ENCODE measurements at regions not wholly inside any gene's neighbourhood (a gene's known extent, or its start where the extent isn't known, plus 50 kb on each side); places are given as distances from the start of the nearest gene placed in this dataset.
"Not testable (repeated sequence)": the region's sequence is repeated elsewhere in the genome, so short reads cannot be mapped to it uniquely, and the experiment has no call there.

- peaks cover 34% of the 10 kb centered on the region for H3K4me1 Mint-ChIP-seq (ENCODE audit: low read depth)
- DNase-seq, result no peak
- no peaks in the 10 kb centered on the region for H3K36me3 Mint-ChIP-seq (ENCODE audit: insufficient read depth in 2 of 2)
- no peak overlapping the region for H3K4me3 Mint-ChIP-seq
- no peak overlapping the region for H3K27ac Mint-ChIP-seq
- peaks cover 3 to 5% of the 10 kb centered on the region in 2 donors for H3K9me3 Mint-ChIP-seq
- H3K27me3 Mint-ChIP-seq (ENCODE audit: low read depth), result no peaks in the 10 kb centered on the region
- ATAC-seq (replicated peaks in 1 of 2), result peak in 1 of 2 donors; percentile 17
Measured at GRCh38 chr3:101962055-101962454, 112.7 kb downstream of the NFKBIZ start.

DNA sequence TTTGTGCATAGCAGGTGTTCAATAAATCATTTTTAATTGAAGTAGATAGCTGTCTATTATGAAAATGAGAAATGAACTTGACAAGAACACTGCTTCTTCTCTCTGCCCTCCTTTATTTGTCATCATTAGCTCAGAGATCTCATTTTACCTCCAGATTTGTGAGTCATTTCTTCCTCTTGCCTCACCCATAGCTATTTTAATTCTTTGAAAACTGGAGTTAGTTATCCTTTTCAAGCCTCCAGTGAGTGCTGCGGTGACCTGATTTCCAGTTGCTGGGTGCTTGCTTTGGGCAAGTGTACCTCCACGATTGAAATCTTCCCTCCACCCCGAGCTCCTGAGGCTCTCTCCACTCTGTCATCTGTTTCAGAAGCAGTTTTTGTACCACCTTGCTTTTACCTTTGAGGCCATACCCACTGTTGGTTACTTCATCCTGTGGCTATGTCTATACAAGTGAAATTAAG lies 114.6 kb downstream of the NFKBIZ start:
- peak; percentile 17 to 25 for DNase-seq
- peaks cover 4 to 6% of the 10 kb centered on the region in 2 donors for H3K36me3 Mint-ChIP-seq (ENCODE audit: insufficient read depth in 2 of 2)

GRCh38 chr3:101964861-101965260 lies 115.5 kb downstream of the NFKBIZ start:
- Mint-ChIP-seq H3K9me3 (peaks cover 9% of the 10 kb centered on the region in 2 donors), H3K4me3 (no peak overlapping the region), H3K27me3 (ENCODE audit: low read depth) (no peaks in the 10 kb centered on the region), H3K27ac (no peak overlapping the region), H3K4me1 (ENCODE audit: low read depth) (peaks cover 34% of the 10 kb centered on the region), H3K36me3 (ENCODE audit: insufficient read depth in 2 of 2) (peaks cover 6 to 7% of the 10 kb centered on the region in 2 donors)
- DNase-seq (no peak), ATAC-seq (replicated peaks in 1 of 2) (no peak)

More for the DNA sequence above, 114.6 kb downstream of the NFKBIZ start:
- Mint-ChIP-seq H3K27me3 (ENCODE audit: low read depth) (no peaks in the 10 kb centered on the region), H3K27ac (peak overlapping the region; percentile 15), H3K9me3 (peaks cover 7 to 9% of the 10 kb centered on the region in 2 donors), H3K4me1 (ENCODE audit: low read depth) (peaks cover 34% of the 10 kb centered on the region), H3K4me3 (peak overlapping the region; percentile 2 to 42)
- peak; percentile 80 to 81 for ATAC-seq (replicated peaks in 1 of 2)

- Mint-ChIP-seq H3K9me3 (peaks cover 7 to 10% of the 10 kb centered on the region in 2 donors), H3K27ac (no peak overlapping the region), H3K4me1 (ENCODE audit: low read depth) (peaks cover 34% of the 10 kb centered on the region)
Measured at GRCh38 chr3:101966226-101966625, 116.9 kb downstream of the NFKBIZ start.

DNA sequence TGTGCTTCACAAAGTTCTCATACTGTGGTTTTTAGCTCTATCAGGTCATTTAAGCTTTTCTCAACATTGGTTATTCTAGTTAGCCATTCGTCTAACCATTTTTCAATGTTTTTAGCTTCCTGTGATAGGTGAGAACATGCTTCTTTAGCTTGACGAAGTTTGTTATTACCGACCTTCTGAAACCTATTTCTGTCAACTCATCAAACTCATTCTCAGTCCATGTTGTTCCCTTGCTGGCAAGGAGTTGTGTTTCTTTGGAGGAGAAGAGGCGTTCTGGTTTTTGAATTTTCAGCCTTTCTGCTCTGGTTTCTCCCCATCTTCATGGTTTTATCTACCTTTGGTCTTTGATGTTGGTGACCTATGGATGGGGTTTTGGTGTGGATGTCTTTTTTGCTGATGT lies 120.9 kb downstream of the NFKBIZ start:
- H3K4me1 Mint-ChIP-seq (ENCODE audit: low read depth), result no peaks in the 10 kb centered on the region
- DNase-seq (no peak), ATAC-seq (replicated peaks in 1 of 2) (no peak)
- H3K9me3 Mint-ChIP-seq, result peaks cover 4 to 10% of the 10 kb centered on the region in 2 donors
- H3K27me3 Mint-ChIP-seq (ENCODE audit: low read depth), result no peaks in the 10 kb centered on the region
- H3K4me3 Mint-ChIP-seq, result no peak overlapping the region
- peaks cover 8 to 10% of the 10 kb centered on the region in 2 donors for H3K36me3 Mint-ChIP-seq (ENCODE audit: insufficient read depth in 2 of 2)
- H3K27ac Mint-ChIP-seq, result no peak overlapping the region

More at GRCh38 chr3:101966226-101966625, 116.9 kb downstream of the NFKBIZ start:
- ATAC-seq (replicated peaks in 1 of 2) (no peak), DNase-seq (no peak)
- Mint-ChIP-seq H3K4me3 (no peak overlapping the region), H3K27me3 (ENCODE audit: low read depth) (no peaks in the 10 kb centered on the region), H3K36me3 (ENCODE audit: insufficient read depth in 2 of 2) (peaks cover 6 to 10% of the 10 kb centered on the region in 2 donors)

DNA sequence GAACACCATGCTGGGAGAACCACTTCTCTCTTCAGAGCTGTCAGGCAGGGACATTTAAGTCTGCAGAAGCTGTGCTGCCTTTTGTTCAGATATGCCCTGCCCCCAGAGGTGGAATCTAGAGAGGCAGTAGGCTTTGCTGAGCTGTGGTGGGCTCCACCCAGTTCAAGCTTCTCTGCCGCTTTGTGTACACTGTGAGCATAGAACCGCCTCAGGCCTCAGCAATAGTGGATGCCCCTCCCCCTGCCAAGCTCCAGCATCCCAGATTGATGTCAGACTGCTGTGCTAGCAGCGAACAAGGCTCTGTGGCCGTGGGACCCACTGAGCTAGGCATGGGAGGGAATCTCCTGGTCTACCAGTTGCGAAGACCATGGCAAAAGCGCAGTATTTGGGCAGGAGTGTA lies 121.6 kb downstream of the NFKBIZ start:
- Mint-ChIP-seq H3K36me3 (ENCODE audit: insufficient read depth in 2 of 2) (peaks cover 8 to 10% of the 10 kb centered on the region in 2 donors), H3K4me1 (ENCODE audit: low read depth) (no peaks in the 10 kb centered on the region), H3K4me3 (no peak overlapping the region), H3K9me3 (peaks cover 4 to 10% of the 10 kb centered on the region in 2 donors), H3K27me3 (ENCODE audit: low read depth) (no peaks in the 10 kb centered on the region), H3K27ac (no peak overlapping the region)
- DNase-seq (no peak), ATAC-seq (replicated peaks in 1 of 2) (no peak)

GRCh38 chr3:101972430-101973162 lies 123.3 kb downstream of the NFKBIZ start:
- Mint-ChIP-seq H3K36me3 (ENCODE audit: insufficient read depth in 2 of 2) (peaks cover 5 to 10% of the 10 kb centered on the region in 2 donors), H3K9me3 (peaks cover 2 to 8% of the 10 kb centered on the region in 2 donors), H3K4me3 (no peak overlapping the region), H3K27ac (no peak overlapping the region), H3K4me1 (ENCODE audit: low read depth) (no peaks in the 10 kb centered on the region), H3K27me3 (ENCODE audit: low read depth) (no peaks in the 10 kb centered on the region)
- no peak for DNase-seq
- peak in 1 of 2 donors; percentile 62 for ATAC-seq (replicated peaks in 1 of 2)

DNA sequence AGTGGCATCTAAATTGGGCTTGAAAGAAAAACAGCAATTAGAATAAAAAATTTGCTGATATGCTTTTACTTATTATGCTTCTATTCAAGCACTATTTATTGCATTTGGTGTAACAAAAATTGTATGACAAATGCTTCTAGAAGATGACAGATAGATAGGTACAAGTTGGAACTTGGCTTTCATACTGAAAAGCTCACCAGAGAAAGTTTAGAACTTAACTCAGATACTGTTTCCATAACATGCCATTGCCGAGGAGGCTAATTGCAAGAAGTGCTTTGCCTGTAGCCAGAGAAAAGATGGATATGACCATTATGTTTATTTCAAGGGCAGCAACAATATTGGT lies 123.8 kb downstream of the NFKBIZ start:
- Mint-ChIP-seq H3K4me3 (no peak overlapping the region), H3K27ac (no peak overlapping the region), H3K4me1 (ENCODE audit: low read depth) (no peaks in the 10 kb centered on the region), H3K9me3 (peaks cover 2 to 8% of the 10 kb centered on the region in 2 donors), H3K36me3 (ENCODE audit: insufficient read depth in 2 of 2) (peaks cover 4 to 10% of the 10 kb centered on the region in 2 donors), H3K27me3 (ENCODE audit: low read depth) (no peaks in the 10 kb centered on the region)
- DNase-seq (no peak), ATAC-seq (replicated peaks in 1 of 2) (no peak)

DNA sequence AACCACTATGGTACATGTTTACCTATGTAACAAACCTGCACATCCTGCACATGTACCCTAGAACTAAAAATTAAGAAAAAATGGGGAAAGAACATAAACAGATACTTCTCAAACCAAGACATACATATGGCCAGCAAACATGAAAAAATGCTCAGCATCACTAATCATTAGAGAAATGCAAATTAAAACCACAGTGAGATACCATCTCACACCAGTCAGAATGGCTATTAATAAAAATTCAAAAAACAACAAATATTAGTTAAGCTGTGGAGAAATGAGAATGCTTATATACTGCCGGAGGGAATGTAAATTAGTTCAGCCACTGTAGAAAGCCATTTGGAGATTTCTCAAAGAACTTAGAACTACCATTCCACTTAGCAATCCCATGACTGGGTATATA lies 126.1 kb downstream of the NFKBIZ start:
- H3K4me1 Mint-ChIP-seq (ENCODE audit: low read depth); H3K27ac Mint-ChIP-seq; H3K4me3 Mint-ChIP-seq; H3K9me3 Mint-ChIP-seq; H3K36me3 Mint-ChIP-seq (ENCODE audit: insufficient read depth in 2 of 2); H3K27me3 Mint-ChIP-seq (ENCODE audit: low read depth); DNase-seq; ATAC-seq (replicated peaks in 1 of 2): not testable (repeated sequence)

DNA sequence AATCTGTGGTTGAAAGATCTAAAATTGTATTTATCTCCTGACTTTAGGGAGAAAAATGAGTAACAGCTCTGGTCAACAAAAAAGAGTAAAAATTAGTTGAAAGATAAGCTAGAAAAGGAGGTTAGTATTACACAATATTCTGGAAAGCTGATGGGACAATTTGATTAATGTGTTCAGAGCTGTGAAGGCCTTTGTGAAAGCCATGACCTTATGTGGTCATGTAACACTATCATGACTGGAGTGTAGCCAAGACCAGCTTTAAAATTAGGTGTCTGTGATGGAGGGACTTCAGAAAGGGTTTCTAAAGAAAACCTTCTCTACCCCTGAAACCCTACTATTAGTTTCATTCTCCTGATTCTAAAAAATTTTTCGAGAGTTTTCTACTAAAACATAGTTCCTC lies 127.2 kb downstream of the NFKBIZ start:
- Mint-ChIP-seq H3K36me3 (ENCODE audit: insufficient read depth in 2 of 2) (peaks cover 0 to 2% of the 10 kb centered on the region in 2 donors), H3K27me3 (ENCODE audit: low read depth) (no peaks in the 10 kb centered on the region)

GRCh38 chr3:101978348-101978747 lies 129.0 kb downstream of the NFKBIZ start:
- no peaks in the 10 kb centered on the region for H3K36me3 Mint-ChIP-seq (ENCODE audit: insufficient read depth in 2 of 2)
- no peak overlapping the region for H3K4me3 Mint-ChIP-seq

More for the DNA sequence above, 127.2 kb downstream of the NFKBIZ start:
- no peak overlapping the region for H3K27ac Mint-ChIP-seq
- no peak for ATAC-seq (replicated peaks in 1 of 2)
- H3K4me3 Mint-ChIP-seq, result no peak overlapping the region
- no peaks in the 10 kb centered on the region for H3K4me1 Mint-ChIP-seq (ENCODE audit: low read depth)
- DNase-seq, result no peak
- H3K9me3 Mint-ChIP-seq, result no peaks in the 10 kb centered on the region

DNA sequence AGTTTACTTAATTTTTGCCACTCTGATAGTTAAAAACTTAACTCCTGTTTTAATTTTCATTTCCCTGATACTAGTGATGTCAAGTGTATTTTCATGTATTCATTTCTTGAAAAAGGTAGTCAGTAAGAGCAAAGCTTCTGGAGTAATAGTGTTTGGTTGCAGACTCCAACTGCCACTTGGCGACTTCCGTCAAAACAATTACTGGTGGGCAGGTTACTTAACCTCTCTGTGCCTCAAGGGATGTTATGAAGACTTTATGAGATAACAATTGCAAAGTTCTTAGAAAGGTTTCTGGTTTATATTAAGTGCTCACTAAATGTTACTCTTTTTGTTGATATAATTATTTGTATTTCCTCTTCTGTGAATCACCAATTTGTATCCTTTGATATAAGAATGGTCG lies 129.7 kb downstream of the NFKBIZ start:
- Mint-ChIP-seq H3K4me3 (no peak overlapping the region), H3K36me3 (ENCODE audit: insufficient read depth in 2 of 2) (no peaks in the 10 kb centered on the region), H3K27me3 (ENCODE audit: low read depth) (peaks cover 4% of the 10 kb centered on the region), H3K4me1 (ENCODE audit: low read depth) (no peaks in the 10 kb centered on the region), H3K9me3 (no peaks in the 10 kb centered on the region), H3K27ac (no peak overlapping the region)
- DNase-seq (no peak), ATAC-seq (replicated peaks in 1 of 2) (no peak)

More at GRCh38 chr3:101978348-101978747, 129.0 kb downstream of the NFKBIZ start:
- no peak overlapping the region for H3K27ac Mint-ChIP-seq
- DNase-seq (no peak), ATAC-seq (replicated peaks in 1 of 2) (no peak)
- H3K4me1 Mint-ChIP-seq (ENCODE audit: low read depth), result no peaks in the 10 kb centered on the region
- peaks cover 4% of the 10 kb centered on the region for H3K27me3 Mint-ChIP-seq (ENCODE audit: low read depth)
- no peaks in the 10 kb centered on the region for H3K9me3 Mint-ChIP-seq

DNA sequence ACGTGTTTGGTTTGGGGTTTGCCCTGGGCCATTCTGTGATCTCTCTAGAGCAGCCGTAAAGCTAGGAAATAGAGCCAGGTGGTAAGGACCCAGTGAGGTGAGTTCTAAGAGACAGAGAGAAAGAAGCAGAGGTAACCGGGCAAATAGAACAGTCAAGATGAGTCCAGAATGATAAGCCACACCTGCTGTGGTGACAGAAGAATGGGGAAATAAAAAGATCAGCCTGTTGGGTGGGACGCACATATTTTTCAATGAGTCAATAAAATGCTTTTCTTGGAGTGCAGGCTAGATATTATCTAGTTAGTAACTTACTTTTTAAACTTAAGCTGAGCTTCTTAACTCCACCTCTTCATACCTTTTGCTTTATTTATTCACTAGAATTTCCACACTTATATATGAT lies 135.0 kb downstream of the NFKBIZ start:
- no peak for ATAC-seq (replicated peaks in 1 of 2)
- Mint-ChIP-seq H3K4me3 (no peak overlapping the region), H3K9me3 (no peaks in the 10 kb centered on the region), H3K27me3 (ENCODE audit: low read depth) (peaks cover 15% of the 10 kb centered on the region), H3K36me3 (ENCODE audit: insufficient read depth in 2 of 2) (peaks cover 2 to 3% of the 10 kb centered on the region in 2 donors), H3K4me1 (ENCODE audit: low read depth) (peaks cover 21% of the 10 kb centered on the region), H3K27ac (no peak overlapping the region)
- no peak for DNase-seq

DNA sequence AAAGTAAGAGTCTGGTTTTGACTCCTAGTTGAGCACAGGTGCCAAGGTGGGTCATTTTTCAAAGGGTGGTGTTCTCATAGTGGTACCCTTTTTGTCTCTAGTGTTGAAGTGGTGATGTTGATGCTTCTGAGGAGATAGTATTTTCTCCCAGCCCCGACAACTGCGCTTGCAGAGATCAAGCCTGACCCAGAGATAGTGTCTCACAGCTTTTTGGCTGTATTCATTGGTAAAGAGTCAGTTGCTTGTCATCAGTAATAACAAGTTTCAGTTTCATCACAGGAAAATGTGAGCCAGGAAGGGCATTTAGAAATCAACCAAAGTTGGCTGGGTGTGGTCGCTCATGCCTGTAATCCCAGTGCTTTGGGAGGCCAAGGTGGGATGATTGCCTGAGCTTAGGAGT lies 139.3 kb downstream of the NFKBIZ start:
- H3K27ac Mint-ChIP-seq, result no peak overlapping the region
- peaks cover 2 to 6% of the 10 kb centered on the region in 2 donors for H3K36me3 Mint-ChIP-seq (ENCODE audit: insufficient read depth in 2 of 2)
- peaks cover 10% of the 10 kb centered on the region for H3K27me3 Mint-ChIP-seq (ENCODE audit: low read depth)
- H3K9me3 Mint-ChIP-seq, result no peaks in the 10 kb centered on the region
- DNase-seq, result peak; percentile 28 to 36
- H3K4me3 Mint-ChIP-seq, result peak overlapping the region; percentile 39 to 56
- peaks cover 45% of the 10 kb centered on the region for H3K4me1 Mint-ChIP-seq (ENCODE audit: low read depth)
- ATAC-seq (replicated peaks in 1 of 2), result peak; percentile 78 to 83
